ENCODE measurements at regions not wholly inside any gene's neighbourhood (a gene's known extent, or its start where the extent isn't known, plus 50 kb on each side); places are given as distances from the start of the nearest gene placed in this dataset.

GRCh38 chr19:28862238-28862637, 350.7 kb downstream of the UQCRFS1 start (continued):
- TF ChIP-seq ZBTB7A (tag by site-specific recombination; IDR thresholded peaks at IDR 0.05; ENCODE audit: low read depth) (no peak), SP2 (tag by site-specific recombination; IDR thresholded peaks at IDR 0.05) (no peak), ZNF654 (tag by site-specific recombination; IDR thresholded peaks at IDR 0.05; ENCODE audit: low read depth) (peak; percentile 53), KLF1 (tag by site-specific recombination; IDR thresholded peaks at IDR 0.05) (peak; percentile 77), GLIS1 (tag by site-specific recombination; IDR thresholded peaks at IDR 0.05) (peak; percentile 59), ZNF701 (tag by site-specific recombination; IDR thresholded peaks at IDR 0.05) (no peak), KLF17 (tag by site-specific recombination; IDR thresholded peaks at IDR 0.05) (peak; percentile 90), ZBTB6 (tag by site-specific recombination; IDR thresholded peaks at IDR 0.05) (no peak), EGR2 (tag by site-specific recombination; IDR thresholded peaks at IDR 0.05; ENCODE audit: low read depth) (peak; percentile 78), ZFP69B (tag by site-specific recombination; IDR thresholded peaks at IDR 0.05) (peak; percentile 83; the same call in 1 of the 2 replicates), ZNF621 (tag by site-specific recombination; IDR thresholded peaks at IDR 0.05) (no peak), ZNF629 (tag by site-specific recombination; IDR thresholded peaks at IDR 0.05) (peak; percentile 56; the same call in 1 of the 2 replicates), ZNF114 (tag by site-specific recombination; IDR thresholded peaks at IDR 0.05) (no peak), ZNF514 (tag by site-specific recombination; IDR thresholded peaks at IDR 0.05) (no peak), ZNF692 (tag by site-specific recombination; IDR thresholded peaks at IDR 0.05) (peak; percentile 81), CTCF (tag by site-specific recombination; IDR thresholded peaks at IDR 0.05) (peak; percentile 46; the same call in 1 of the 2 replicates), ZNF335 (tag by site-specific recombination; conservative IDR thresholded peaks at IDR 0.05) (no peak)
- TF ChIP-seq, protein P1, sequence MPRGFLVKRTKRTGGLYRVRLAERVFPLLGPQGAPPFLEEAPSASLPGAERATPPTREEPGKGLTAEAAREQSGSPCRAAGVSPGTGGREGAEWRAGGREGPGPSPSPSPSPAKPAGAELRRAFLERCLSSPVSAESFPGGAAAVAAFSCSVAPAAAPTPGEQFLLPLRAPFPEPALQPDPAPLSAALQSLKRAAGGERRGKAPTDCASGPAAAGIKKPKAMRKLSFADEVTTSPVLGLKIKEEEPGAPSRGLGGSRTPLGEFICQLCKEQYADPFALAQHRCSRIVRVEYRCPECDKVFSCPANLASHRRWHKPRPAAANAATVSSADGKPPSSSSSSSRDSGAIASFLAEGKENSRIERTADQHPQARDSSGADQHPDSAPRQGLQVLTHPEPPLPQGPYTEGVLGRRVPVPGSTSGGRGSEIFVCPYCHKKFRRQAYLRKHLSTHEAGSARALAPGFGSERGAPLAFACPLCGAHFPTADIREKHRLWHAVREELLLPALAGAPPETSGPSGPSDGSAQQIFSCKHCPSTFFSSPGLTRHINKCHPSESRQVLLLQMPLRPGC (tag by site-specific recombination; IDR thresholded peaks at IDR 0.05), result no peak
- TF ChIP-seq, protein P2, sequence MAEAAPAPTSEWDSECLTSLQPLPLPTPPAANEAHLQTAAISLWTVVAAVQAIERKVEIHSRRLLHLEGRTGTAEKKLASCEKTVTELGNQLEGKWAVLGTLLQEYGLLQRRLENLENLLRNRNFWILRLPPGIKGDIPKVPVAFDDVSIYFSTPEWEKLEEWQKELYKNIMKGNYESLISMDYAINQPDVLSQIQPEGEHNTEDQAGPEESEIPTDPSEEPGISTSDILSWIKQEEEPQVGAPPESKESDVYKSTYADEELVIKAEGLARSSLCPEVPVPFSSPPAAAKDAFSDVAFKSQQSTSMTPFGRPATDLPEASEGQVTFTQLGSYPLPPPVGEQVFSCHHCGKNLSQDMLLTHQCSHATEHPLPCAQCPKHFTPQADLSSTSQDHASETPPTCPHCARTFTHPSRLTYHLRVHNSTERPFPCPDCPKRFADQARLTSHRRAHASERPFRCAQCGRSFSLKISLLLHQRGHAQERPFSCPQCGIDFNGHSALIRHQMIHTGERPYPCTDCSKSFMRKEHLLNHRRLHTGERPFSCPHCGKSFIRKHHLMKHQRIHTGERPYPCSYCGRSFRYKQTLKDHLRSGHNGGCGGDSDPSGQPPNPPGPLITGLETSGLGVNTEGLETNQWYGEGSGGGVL (tag by site-specific recombination; IDR thresholded peaks at IDR 0.05), result no peak
